HEK293T (cell line): ENCODE measurements at regions not wholly inside any gene's neighbourhood (a gene's known extent, or its start where the extent isn't known, plus 50 kb on each side); places are given as distances from the start of the nearest gene placed in this dataset.

Experiments
- SP1 ChIP-seq: fragments of 450-650 bp; IDR thresholded peaks from 2 replicates; pipeline ENCODE4 v1.6.1; 2017
- SUZ12 ChIP-seq: fragments of 450-650 bp; IDR thresholded peaks from 2 replicates; pipeline ENCODE4 v1.6.1; 2016; ENCODE audit warnings: mild to moderate bottlenecking

- TF ChIP-seq SP1 (no peak), SUZ12 (no peak)
Observed at GRCh38 chr20:56166781-56167465, 81.6 kb upstream of the MC3R start.
